Upper lobe of left lung (tissue), 6 donors: ENCODE measurements at regions not wholly inside any gene's neighbourhood (a gene's known extent, or its start where the extent isn't known, plus 50 kb on each side); places are given as distances from the start of the nearest gene placed in this dataset.

ENCODE experiments used
- ATAC-seq, 2 donors: fragments of 200-7000 bp; cut with Tn5 transposase; one replicate each; pipeline ENCODE4 v1.9.1; 2022; ENCODE audit warnings: mild to moderate bottlenecking in 2 of 2, moderate library complexity in 2 of 2; ENCODE audit not compliant: low FRiP score in 2 of 2
- DNase-seq, 2 donors: peaks; one replicate each; pipeline ENCODE4 v3.0.0-alpha.2; 2019 to 2020
- H3K27ac ChIP-seq, 4 donors: fragments of 200-600 bp; sonication (generic); one replicate each; pipeline ENCODE4 v1.5.1; 2016 to 2019
- H3K27me3 ChIP-seq, 4 donors: fragments of 200-600 bp; sonication (generic); one replicate each; pipeline ENCODE4 v1.5.1; 2017 to 2019
- H3K36me3 ChIP-seq, 4 donors: fragments of 200-600 bp; sonication (generic); one replicate each; pipeline ENCODE4 v1.5.1; 2016 to 2019
- H3K4me1 ChIP-seq, 4 donors: fragments of 200-600 bp; sonication (generic); one replicate each; pipeline ENCODE4 v1.5.1; 2018 to 2019
- H3K4me3 ChIP-seq, 4 donors: fragments of 200-600 bp; sonication (generic); one replicate each; pipeline ENCODE4 v1.5.1; 2017 to 2019; ENCODE audit warnings: mild to moderate bottlenecking in 2 of 4, moderate library complexity in 1 of 4
- H3K9me3 ChIP-seq, 4 donors: fragments of 200-600 bp; sonication (generic); one replicate each; pipeline ENCODE4 v1.5.1; 2018 to 2019
- EP300 ChIP-seq, 4 donors: sonication (generic); formaldehyde crosslinking; IDR thresholded peaks; one replicate each; pipeline ENCODE4 v1.5.1; 2017; ENCODE audit warnings: antibody characterized with exemption in 4 of 4, control low read depth in 2 of 4
- POLR2A ChIP-seq, 4 donors: fragments of 450-650 bp; IDR thresholded peaks; one replicate each; pipeline ENCODE4 v1.5.1; 2016 to 2017; ENCODE audit warnings: antibody characterized with exemption in 4 of 4, mild to moderate bottlenecking in 2 of 4
- POLR2AphosphoS5 ChIP-seq, 2 donors: sonication (generic); formaldehyde crosslinking; IDR thresholded peaks; one replicate each; pipeline ENCODE4 v1.5.1; 2017; ENCODE audit warnings: antibody characterized with exemption in 2 of 2
- WGBS, 2 donors: methylation state at CpG; one replicate each; pipeline ENCODE4 v1.1.5; 2017 to 2018; 5-methylcytosine and 5-hydroxymethylcytosine counted together
- TF ChIP-seq, protein P1 (sequence below), 6 experiments: fragments of 450-650 bp in 4 of 6; fragments of 200-600 bp in 2 of 6; sonication (generic) in 2 of 6; IDR thresholded peaks; one replicate each; pipeline ENCODE4 v1.5.1; 2016 to 2019; ENCODE audit warnings: antibody characterized with exemption in 6 of 6
- donor health status: DM: no; HTN: no; CAD: no; lungs with moderate emphysema.
- donor health status: DM: no; HTN: yes; CAD: no; lungs with severe emphysema.

DNA sequence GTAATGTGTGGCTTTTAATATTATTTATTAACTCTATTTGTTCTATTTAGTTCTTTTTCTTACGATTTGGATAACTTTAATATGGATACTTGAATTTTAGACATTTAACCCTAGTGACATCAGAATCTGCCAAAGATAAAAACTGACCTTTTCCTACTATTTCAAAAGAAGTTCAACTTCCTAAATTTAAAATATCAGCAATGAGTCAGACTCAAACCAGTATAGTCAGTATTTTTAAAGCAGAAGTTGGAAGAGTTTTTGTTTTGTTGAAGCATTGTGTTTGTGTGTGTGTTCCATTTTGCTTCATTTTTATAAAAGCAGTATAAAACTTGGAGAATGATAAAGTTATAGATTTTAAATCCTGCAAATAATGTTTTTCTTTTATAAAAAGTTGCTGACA lies 251.8 kb upstream of the RASA1 start:
- WGBS, 2 donors = 48 to 61% methylated on average over 1 of the region's 1 CpG
- H3K4me1 ChIP-seq = peaks cover 3 to 11% (median 10%) of the 10 kb centered on the region in 4 donors
- no peaks in the 10 kb centered on the region for H3K9me3 ChIP-seq
- H3K27ac ChIP-seq = no peak overlapping the region
- no peaks in the 10 kb centered on the region for H3K36me3 ChIP-seq
- TF ChIP-seq EP300 (IDR thresholded peaks at IDR 0.05) (no peak), POLR2AphosphoS5 (IDR thresholded peaks at IDR 0.05) (no peak), POLR2A (IDR thresholded peaks at IDR 0.05) (no peak)
- TF ChIP-seq, protein P1, sequence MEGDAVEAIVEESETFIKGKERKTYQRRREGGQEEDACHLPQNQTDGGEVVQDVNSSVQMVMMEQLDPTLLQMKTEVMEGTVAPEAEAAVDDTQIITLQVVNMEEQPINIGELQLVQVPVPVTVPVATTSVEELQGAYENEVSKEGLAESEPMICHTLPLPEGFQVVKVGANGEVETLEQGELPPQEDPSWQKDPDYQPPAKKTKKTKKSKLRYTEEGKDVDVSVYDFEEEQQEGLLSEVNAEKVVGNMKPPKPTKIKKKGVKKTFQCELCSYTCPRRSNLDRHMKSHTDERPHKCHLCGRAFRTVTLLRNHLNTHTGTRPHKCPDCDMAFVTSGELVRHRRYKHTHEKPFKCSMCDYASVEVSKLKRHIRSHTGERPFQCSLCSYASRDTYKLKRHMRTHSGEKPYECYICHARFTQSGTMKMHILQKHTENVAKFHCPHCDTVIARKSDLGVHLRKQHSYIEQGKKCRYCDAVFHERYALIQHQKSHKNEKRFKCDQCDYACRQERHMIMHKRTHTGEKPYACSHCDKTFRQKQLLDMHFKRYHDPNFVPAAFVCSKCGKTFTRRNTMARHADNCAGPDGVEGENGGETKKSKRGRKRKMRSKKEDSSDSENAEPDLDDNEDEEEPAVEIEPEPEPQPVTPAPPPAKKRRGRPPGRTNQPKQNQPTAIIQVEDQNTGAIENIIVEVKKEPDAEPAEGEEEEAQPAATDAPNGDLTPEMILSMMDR (IDR thresholded peaks at IDR 0.05) = no peak
- DNase-seq = no peak
- no peak overlapping the region for H3K4me3 ChIP-seq
- ATAC-seq = peak in 1 of 2 donors; percentile 47
- no peaks in the 10 kb centered on the region for H3K27me3 ChIP-seq

DNA sequence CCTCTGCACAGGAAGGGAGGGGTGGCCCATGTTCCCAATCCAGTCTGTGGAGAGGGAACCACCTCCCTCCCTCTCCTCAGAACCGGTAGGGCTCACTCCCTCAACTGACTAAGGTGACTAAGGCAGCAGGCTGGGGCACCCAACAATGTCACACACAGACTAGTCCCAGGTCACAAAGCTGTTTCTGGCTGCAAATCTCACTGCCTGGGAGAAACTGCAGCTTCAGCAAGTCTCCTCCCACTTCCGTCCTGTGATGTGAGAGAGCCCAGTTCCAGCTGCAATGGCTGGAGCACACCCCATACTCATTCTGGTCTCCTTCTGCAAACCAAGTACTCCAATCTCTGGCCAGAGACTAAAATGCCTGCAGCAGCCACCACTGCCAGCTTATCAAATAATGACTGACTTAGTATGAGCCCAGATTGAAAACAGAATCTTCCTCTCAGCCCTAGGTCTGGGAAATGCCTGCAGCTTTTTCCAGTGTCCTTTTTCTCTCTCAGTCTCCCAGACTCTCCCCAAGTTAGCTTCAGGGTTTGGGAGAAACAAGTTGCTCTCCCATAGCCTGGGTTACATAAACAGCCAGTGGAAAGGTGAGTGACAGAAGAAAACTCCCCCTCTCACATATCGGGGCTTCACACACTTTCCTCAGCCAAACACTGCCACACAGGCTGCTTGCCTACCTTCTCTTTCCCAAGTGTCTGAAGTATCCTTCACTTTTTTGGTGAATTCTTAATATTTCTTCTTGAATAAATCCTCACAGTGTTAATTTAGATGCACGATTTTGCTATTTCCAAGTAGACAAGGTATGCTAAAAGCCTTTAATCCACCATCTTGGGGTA lies 247.4 kb upstream of the RASA1 start:
- no peaks in the 10 kb centered on the region for H3K27me3 ChIP-seq
- peaks cover 3 to 11% (median 10%) of the 10 kb centered on the region in 4 donors for H3K4me1 ChIP-seq
- peak overlapping the region in 2 of 4 donors; percentile 31 to 35 for H3K27ac ChIP-seq
- no peak for TF ChIP-seq EP300 (IDR thresholded peaks at IDR 0.05)
- TF ChIP-seq POLR2A (IDR thresholded peaks at IDR 0.05) = peak in 1 of 4 donors; percentile 7
- ATAC-seq = peak; percentile 57 to 88
- no peaks in the 10 kb centered on the region for H3K36me3 ChIP-seq
- DNase-seq = peak in 1 of 2 donors; percentile 42
- H3K4me3 ChIP-seq = no peak overlapping the region
- no peaks in the 10 kb centered on the region for H3K9me3 ChIP-seq
- 21 to 28% methylated on average over 3 to 4 of the region's 4 CpGs for WGBS, 2 donors

DNA sequence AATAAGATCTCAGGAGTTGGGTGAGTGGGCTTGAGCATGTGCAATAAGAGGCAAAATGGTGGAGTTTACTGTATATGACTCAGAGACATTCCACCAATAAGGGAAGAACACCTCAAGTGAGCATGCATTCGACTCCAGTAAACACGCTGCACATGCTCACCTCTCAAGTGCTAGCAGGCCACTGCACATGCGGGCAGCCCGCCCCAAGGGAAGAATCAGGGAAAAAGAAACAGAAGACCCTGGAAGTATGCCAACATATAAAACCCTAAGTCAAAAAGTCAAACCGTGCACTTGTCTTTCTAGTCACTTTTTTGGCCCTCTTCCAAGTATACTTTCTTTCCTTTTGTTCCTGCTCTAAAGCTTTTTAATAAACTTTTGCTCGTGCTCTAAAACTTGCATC lies 245.3 kb upstream of the RASA1 start:
- DNase-seq (peak in 1 of 2 donors; percentile 9), ATAC-seq (no peak)
- Histone ChIP-seq H3K36me3 (no peaks in the 10 kb centered on the region), H3K4me1 (peaks cover 0 to 11% (median 10%) of the 10 kb centered on the region in 4 donors), H3K27ac (no peak overlapping the region), H3K4me3 (no peak overlapping the region), H3K9me3 (no peaks in the 10 kb centered on the region), H3K27me3 (no peaks in the 10 kb centered on the region)
- WGBS, 2 donors = 49 to 55% methylated on average over 6 of the region's 6 CpGs
- TF ChIP-seq, protein P1 (IDR thresholded peaks at IDR 0.05) = no peak
- no peak for TF ChIP-seq EP300 (IDR thresholded peaks at IDR 0.05)
- TF ChIP-seq POLR2A (IDR thresholded peaks at IDR 0.05) = no peak
- TF ChIP-seq POLR2AphosphoS5 (IDR thresholded peaks at IDR 0.05) = no peak

DNA sequence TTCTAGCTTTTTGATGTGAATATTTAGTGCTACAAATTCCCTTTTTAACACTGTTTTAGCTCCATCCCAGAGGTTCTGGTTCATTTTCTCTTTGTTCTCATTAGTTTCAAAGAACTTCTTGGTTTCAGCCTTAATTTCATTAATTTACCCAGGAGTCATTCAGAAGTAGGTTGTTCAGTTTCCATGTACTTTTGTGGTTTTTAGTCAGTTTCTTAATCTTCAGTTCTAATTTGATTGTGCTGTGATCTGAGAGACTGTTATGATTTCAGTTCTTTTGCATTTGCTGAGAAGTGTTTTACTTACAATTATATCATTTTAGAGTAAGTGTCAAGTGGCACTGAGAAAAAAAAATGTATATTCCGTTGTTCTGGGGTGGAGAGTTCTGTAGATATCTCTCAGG lies 240.1 kb upstream of the RASA1 start:
- H3K4me3 ChIP-seq = no peak overlapping the region
- no peak for DNase-seq
- no peak for TF ChIP-seq EP300 (IDR thresholded peaks at IDR 0.05)
- no peak for TF ChIP-seq POLR2A (IDR thresholded peaks at IDR 0.05)
- TF ChIP-seq, protein P1 (IDR thresholded peaks at IDR 0.05) = no peak
- TF ChIP-seq POLR2AphosphoS5 (IDR thresholded peaks at IDR 0.05) = no peak
- no peaks in the 10 kb centered on the region for H3K9me3 ChIP-seq
- 53 to 61% methylated on average over 1 of the region's 1 CpG for WGBS, 2 donors
- no peak for ATAC-seq
- no peaks in the 10 kb centered on the region for H3K27me3 ChIP-seq
- H3K4me1 ChIP-seq = no peaks in the 10 kb centered on the region
- H3K36me3 ChIP-seq = no peaks in the 10 kb centered on the region
- no peak overlapping the region for H3K27ac ChIP-seq

DNA sequence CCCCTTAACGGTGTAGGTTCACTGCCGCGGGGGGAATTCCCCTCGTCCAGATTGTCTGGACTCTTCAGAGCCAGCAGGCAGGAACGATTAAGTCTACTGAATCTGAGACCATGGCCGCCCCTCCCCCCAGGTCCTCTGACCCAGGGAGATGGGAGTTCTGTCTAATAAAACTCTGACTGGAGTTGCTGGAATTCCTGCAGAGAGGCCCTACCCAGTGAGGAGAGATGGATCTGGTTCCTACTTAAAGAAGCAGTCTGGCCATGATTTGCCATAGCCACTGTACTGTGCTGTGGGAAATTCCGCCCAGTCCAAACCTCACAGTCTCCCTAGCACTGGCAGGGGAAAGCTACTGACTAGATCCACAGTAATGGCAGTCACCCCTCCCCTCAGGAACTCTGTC lies 237.7 kb upstream of the RASA1 start:
- Histone ChIP-seq H3K27me3 (no peaks in the 10 kb centered on the region), H3K27ac (no peak overlapping the region), H3K4me1 (no peaks in the 10 kb centered on the region), H3K4me3 (no peak overlapping the region), H3K36me3 (no peaks in the 10 kb centered on the region), H3K9me3 (no peaks in the 10 kb centered on the region)
- no peak for DNase-seq
- no peak for ATAC-seq
- 83% methylated on average over 5 to 7 of the region's 7 CpGs for WGBS, 2 donors
- TF ChIP-seq, protein P1 (IDR thresholded peaks at IDR 0.05) = no peak
- no peak for TF ChIP-seq EP300 (IDR thresholded peaks at IDR 0.05)
- no peak for TF ChIP-seq POLR2A (IDR thresholded peaks at IDR 0.05)
- no peak for TF ChIP-seq POLR2AphosphoS5 (IDR thresholded peaks at IDR 0.05)
